ENCODE measurements at regions not wholly inside any gene's neighbourhood (a gene's known extent, or its start where the extent isn't known, plus 50 kb on each side); places are given as distances from the start of the nearest gene placed in this dataset.

DNA sequence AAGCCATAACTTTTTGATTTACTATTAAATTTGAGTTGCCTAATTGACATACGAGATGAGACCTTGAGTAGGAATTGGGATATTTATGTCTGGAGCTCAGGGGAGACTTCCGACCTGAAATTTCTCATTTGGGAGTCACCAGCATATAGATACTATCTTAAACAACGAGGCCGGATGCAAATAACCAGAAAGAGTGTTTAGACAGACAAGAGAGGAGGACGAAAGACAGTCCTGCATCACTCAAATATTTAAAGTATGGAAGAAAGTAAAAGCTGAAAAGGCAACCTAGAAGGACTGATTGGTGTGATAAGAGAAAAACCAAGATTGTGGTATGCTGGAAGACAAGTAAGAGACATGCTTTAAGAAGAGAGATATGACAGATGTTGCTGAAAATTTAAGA, 675.0 kb upstream of the NUDT12 start:
- H3K4me3 ChIP-seq (ENCODE audit: low read depth, low read length), result no peak overlapping the region
- DNase-seq, result no peak
- H3K36me3 ChIP-seq (replicated peaks), result no peaks in the 10 kb centered on the region
- in situ Hi-C loops (cut with HindIII; ENCODE audit: low pct_ligation_motif_present, low sequenced_read_pairs), result no loop called here
- H3K27ac ChIP-seq, result no peak overlapping the region
- TF ChIP-seq, protein P1, sequence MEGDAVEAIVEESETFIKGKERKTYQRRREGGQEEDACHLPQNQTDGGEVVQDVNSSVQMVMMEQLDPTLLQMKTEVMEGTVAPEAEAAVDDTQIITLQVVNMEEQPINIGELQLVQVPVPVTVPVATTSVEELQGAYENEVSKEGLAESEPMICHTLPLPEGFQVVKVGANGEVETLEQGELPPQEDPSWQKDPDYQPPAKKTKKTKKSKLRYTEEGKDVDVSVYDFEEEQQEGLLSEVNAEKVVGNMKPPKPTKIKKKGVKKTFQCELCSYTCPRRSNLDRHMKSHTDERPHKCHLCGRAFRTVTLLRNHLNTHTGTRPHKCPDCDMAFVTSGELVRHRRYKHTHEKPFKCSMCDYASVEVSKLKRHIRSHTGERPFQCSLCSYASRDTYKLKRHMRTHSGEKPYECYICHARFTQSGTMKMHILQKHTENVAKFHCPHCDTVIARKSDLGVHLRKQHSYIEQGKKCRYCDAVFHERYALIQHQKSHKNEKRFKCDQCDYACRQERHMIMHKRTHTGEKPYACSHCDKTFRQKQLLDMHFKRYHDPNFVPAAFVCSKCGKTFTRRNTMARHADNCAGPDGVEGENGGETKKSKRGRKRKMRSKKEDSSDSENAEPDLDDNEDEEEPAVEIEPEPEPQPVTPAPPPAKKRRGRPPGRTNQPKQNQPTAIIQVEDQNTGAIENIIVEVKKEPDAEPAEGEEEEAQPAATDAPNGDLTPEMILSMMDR (IDR thresholded peaks at IDR 0.05; ENCODE audit: low read depth, low read length, missing control alignments), result no peak
- H3K27me3 ChIP-seq (replicated peaks), result no peaks in the 10 kb centered on the region

DNA sequence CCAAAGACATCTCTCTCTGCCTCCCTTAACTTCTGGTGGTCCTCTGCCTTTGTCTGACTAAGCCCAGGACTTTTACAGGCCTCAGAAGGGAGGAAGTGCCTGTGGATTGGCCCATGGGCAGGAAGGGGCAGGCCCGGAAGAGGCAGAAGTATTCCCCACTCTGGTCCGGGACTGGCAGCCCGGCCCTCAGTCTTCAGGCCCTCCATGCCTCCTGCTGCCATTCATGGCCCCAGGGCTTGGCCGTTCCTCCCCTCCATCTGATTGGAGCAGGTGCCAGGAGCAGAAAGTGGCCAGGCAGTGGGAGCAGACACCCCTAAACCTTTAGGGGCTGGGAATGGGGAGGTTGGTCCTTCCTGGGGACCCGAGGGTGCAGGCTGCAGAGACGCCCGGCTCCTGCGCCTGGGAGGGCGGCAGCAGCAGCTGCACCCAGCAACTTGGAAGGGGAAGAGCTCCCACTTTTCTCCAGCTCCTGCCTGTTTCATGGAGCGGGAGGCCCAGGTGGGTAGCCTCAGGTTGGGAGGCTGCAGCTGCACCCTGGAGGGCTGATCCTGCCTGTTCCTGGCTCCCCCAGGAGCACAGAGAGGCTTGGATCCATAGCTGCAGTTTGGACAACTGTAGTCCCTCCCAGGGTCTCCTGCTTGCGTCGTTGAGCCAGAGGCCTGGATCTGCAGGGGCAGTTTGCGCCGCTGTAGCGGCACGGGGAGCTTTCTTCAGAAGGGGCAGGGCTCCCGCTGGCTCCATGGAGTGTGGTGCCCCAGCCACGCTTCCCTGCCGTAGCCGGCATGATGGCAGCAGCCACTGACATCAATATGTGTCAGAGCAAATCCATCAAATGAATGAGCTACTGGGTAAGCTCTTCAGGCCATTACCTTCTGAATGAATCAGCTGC, 661.5 kb upstream of the NUDT12 start:
- Histone ChIP-seq H3K27ac (no peak overlapping the region), H3K27me3 (replicated peaks) (no peaks in the 10 kb centered on the region), H3K4me3 (ENCODE audit: low read depth, low read length) (no peak overlapping the region), H3K36me3 (replicated peaks) (no peaks in the 10 kb centered on the region)
- TF ChIP-seq, protein P1 (IDR thresholded peaks at IDR 0.05; ENCODE audit: low read depth, low read length, missing control alignments), result no peak
- DNase-seq, result no peak
- in situ Hi-C loops (cut with HindIII; ENCODE audit: low pct_ligation_motif_present, low sequenced_read_pairs), result no loop called here

DNA sequence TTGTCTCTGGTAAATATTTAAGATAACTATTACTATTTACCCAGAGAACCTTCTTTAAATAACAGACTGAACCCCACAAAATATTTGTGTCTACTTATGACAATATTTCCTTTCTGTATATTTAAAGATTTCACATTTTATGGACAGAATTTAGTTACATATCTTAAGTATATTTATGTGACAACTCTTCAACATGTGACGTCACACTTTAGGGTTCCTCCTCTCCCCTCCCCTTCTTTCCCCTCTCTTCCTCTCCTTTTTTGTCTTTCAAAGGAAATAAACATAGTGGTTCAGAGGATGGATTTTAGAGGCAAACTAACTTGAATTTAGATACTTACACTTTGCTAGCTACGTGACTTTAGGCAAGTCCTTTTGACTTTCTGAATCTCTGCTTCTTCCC, 655.6 kb upstream of the NUDT12 start:
- DNase-seq, result no peak
- no peak overlapping the region for H3K27ac ChIP-seq
- no peaks in the 10 kb centered on the region for H3K27me3 ChIP-seq (replicated peaks)
- H3K36me3 ChIP-seq (replicated peaks), result no peaks in the 10 kb centered on the region
- in situ Hi-C loops (cut with HindIII; ENCODE audit: low pct_ligation_motif_present, low sequenced_read_pairs), result no loop called here
- no peak overlapping the region for H3K4me3 ChIP-seq (ENCODE audit: low read depth, low read length)
- TF ChIP-seq, protein P1 (IDR thresholded peaks at IDR 0.05; ENCODE audit: low read depth, low read length, missing control alignments), result no peak

DNA sequence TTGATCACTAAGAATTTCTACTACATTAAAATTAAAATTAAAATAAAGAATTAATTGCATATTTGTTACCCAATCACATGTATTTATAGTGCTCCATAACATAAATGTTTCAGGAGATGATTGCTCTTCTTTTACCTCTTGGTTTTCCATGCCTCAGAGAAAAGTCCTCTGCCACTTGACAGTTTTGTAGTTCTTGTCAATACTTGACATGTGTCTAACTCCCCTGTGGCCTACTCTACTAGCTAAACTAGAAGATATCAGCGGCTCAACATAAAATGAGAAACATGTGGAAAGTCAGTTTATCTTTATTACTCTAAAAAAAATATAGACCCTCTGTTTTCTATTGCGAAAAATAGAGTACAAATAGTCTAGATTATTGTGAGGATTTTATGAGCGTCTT, 650.6 kb upstream of the NUDT12 start:
- H3K36me3 ChIP-seq (replicated peaks), result no peaks in the 10 kb centered on the region
- DNase-seq, result no peak
- TF ChIP-seq, protein P1 (IDR thresholded peaks at IDR 0.05; ENCODE audit: low read depth, low read length, missing control alignments), result no peak
- no peak overlapping the region for H3K4me3 ChIP-seq (ENCODE audit: low read depth, low read length)
- no peak overlapping the region for H3K27ac ChIP-seq
- in situ Hi-C loops (cut with HindIII; ENCODE audit: low pct_ligation_motif_present, low sequenced_read_pairs), result no loop called here
- no peaks in the 10 kb centered on the region for H3K27me3 ChIP-seq (replicated peaks)

DNA sequence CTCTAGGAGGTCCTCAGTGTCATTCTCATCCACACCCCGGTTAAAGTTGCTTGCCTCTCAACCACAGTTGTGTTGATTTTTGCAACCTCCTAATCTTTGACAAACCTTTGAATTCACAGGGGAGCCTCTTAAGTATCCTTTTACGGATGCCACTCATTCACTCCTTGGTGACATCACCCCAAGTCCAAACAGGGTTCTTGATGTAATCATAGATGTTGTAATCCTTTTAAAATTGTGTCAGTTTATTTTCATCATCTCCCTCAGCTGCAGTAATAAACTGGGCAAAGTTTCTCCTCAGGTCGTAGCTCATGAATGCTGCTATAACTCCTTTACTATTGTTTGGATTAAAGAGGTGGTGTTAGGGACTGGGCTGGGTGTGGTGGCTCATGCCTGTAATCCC, 637.2 kb upstream of the NUDT12 start:
- no peaks in the 10 kb centered on the region for H3K27me3 ChIP-seq (replicated peaks)
- H3K27ac ChIP-seq, result no peak overlapping the region
- in situ Hi-C loops (cut with HindIII; ENCODE audit: low pct_ligation_motif_present, low sequenced_read_pairs), result no loop called here
- no peak for DNase-seq
- TF ChIP-seq, protein P1 (IDR thresholded peaks at IDR 0.05; ENCODE audit: low read depth, low read length, missing control alignments), result no peak
- H3K36me3 ChIP-seq (replicated peaks), result no peaks in the 10 kb centered on the region
- H3K4me3 ChIP-seq (ENCODE audit: low read depth, low read length), result no peak overlapping the region

DNA sequence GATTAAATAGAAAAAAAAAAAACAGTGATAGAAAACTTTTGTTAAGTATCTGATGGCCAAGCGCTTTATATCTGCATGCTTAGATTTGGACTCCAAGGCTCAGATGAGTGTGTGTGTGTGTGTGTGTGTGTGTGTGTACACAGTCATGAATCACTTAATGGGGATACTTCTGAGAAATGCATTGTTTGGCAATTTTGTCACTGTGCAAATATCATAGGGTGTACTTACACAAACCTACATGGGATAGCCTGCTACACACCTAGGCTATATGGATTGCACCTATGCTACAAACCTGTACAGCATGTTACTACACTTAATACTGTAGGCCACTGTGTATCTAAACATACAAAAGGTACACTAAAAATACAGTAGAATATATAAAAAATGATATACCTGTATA, 635.6 kb upstream of the NUDT12 start:
- Histone ChIP-seq H3K36me3 (replicated peaks) (no peaks in the 10 kb centered on the region), H3K27ac (no peak overlapping the region), H3K27me3 (replicated peaks) (no peaks in the 10 kb centered on the region), H3K4me3 (ENCODE audit: low read depth, low read length) (no peak overlapping the region)
- no peak for DNase-seq
- TF ChIP-seq, protein P1 (IDR thresholded peaks at IDR 0.05; ENCODE audit: low read depth, low read length, missing control alignments), result no peak
- in situ Hi-C loops (cut with HindIII; ENCODE audit: low pct_ligation_motif_present, low sequenced_read_pairs), result no loop called here
